Astrocyte (in vitro differentiated cells and primary cell): ENCODE measurements at regions not wholly inside any gene's neighbourhood (a gene's known extent, or its start where the extent isn't known, plus 50 kb on each side); places are given as distances from the start of the nearest gene placed in this dataset.

Source experiments
- DNase-seq: peaks from one replicate; pipeline ENCODE4 v3.0.0-alpha.2; 2010; ENCODE audit warnings: low read depth
- FAIRE-seq: peaks from 2 replicates; lab custom pipeline; 2011; peaks lifted over from hg19 to GRCh38; lab: Jason Lieb, UNC
- H2AFZ ChIP-seq: 2 replicates; pipeline ENCODE4 v1.6.0; 2012; ENCODE audit warnings: low read depth, low read length, inconsistent platforms
- H3K27ac ChIP-seq: 2 replicates; pipeline ENCODE4 v1.5.1; 2011; ENCODE audit warnings: low read depth, low read length, inconsistent platforms
- H3K27me3 ChIP-seq: 2 replicates; pipeline ENCODE4 v1.6.0; 2011; ENCODE audit warnings: low read length, inconsistent platforms; ENCODE audit not compliant: insufficient read depth
- H3K36me3 ChIP-seq: 2 replicates; pipeline ENCODE4 v1.5.1; 2011; ENCODE audit warnings: low read length, inconsistent platforms; ENCODE audit not compliant: insufficient read depth
- H3K4me1 ChIP-seq: 2 replicates; pipeline ENCODE4 v1.5.1; 2011; ENCODE audit warnings: low read length, inconsistent platforms; ENCODE audit not compliant: insufficient read depth
- H3K4me2 ChIP-seq: 2 replicates; pipeline ENCODE4 v1.6.0; 2012; ENCODE audit warnings: low read length, inconsistent platforms
- H3K4me3 ChIP-seq: 2 replicates; pipeline ENCODE4 v1.5.1; 2011; ENCODE audit warnings: low read depth, mild to moderate bottlenecking, low read length, inconsistent platforms; ENCODE audit not compliant: insufficient read depth
- H3K79me2 ChIP-seq: 2 replicates; pipeline ENCODE4 v1.6.0; 2012; ENCODE audit warnings: mild to moderate bottlenecking, low read length, inconsistent platforms; ENCODE audit not compliant: insufficient read depth
- H3K9ac ChIP-seq: 2 replicates; pipeline ENCODE4 v1.6.0; 2012; ENCODE audit warnings: mild to moderate bottlenecking, low read length, inconsistent platforms
- H3K9me3 ChIP-seq: 2 replicates; pipeline ENCODE4 v1.5.1; 2012; ENCODE audit warnings: low read depth, mild to moderate bottlenecking, low read length, inconsistent platforms; ENCODE audit not compliant: insufficient read depth
- H4K20me1 ChIP-seq: 2 replicates; pipeline ENCODE4 v1.6.0; 2012; ENCODE audit warnings: low read length, inconsistent platforms; ENCODE audit not compliant: insufficient read depth
- H3K27ac Mint-ChIP-seq: one replicate; pipeline ENCODE4 v1.8.0; 2021; ENCODE audit warnings: mild to moderate bottlenecking, mixed read lengths; ENCODE audit not compliant: unreplicated experiment
- H3K27me3 Mint-ChIP-seq: one replicate; pipeline ENCODE4 v1.8.0; 2021; ENCODE audit warnings: low read depth, mixed read lengths; ENCODE audit not compliant: unreplicated experiment
- H3K36me3 Mint-ChIP-seq: one replicate; pipeline ENCODE4 v1.8.0; 2021; ENCODE audit warnings: low read depth, mixed read lengths; ENCODE audit not compliant: unreplicated experiment
- H3K4me1 Mint-ChIP-seq: one replicate; pipeline ENCODE4 v1.8.0; 2021; ENCODE audit warnings: low read depth, mixed read lengths; ENCODE audit not compliant: unreplicated experiment
- H3K4me3 Mint-ChIP-seq: one replicate; pipeline ENCODE4 v1.8.0; 2021; ENCODE audit warnings: mild to moderate bottlenecking, moderate library complexity, mixed read lengths; ENCODE audit not compliant: unreplicated experiment
- H3K9me3 Mint-ChIP-seq: one replicate; pipeline ENCODE4 v1.8.0; 2021; ENCODE audit warnings: mild to moderate bottlenecking, mixed read lengths; ENCODE audit not compliant: unreplicated experiment
- EZH2 ChIP-seq: IDR thresholded peaks from 2 replicates; pipeline ENCODE4 v1.6.1; 2012; ENCODE audit warnings: mild to moderate bottlenecking, low read length, inconsistent platforms; ENCODE audit not compliant: insufficient read depth
- TF ChIP-seq, protein P1 (sequence below): IDR thresholded peaks from 2 replicates; pipeline ENCODE4 v1.5.1; 2011; ENCODE audit warnings: low read depth, mild to moderate bottlenecking, inconsistent platforms, low read length, moderate library complexity; ENCODE audit not compliant: insufficient read depth

DNA sequence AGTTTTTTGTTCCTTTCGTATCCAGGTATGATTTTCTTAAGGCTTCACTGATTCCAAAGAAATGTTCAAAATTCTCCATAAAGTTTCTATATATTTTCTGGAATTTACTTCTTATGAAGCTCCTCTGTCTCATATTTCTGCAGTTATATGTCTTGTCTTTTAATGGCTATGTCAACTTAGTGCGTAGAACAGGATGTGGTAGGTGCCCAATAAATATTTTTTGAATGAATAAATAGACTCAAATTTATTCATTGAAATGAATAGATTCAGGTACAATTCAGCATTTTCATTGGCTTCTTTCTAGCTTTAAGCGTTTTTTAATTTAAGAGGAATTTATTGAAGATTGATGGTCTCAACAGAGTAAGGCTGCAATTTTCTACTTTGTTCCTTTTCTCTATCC, 231.9 kb upstream of the BOD1L1 start:
- no peak overlapping the region for H2AFZ ChIP-seq
- no peak overlapping the region for H3K9ac ChIP-seq
- Mint-ChIP-seq H3K4me3 (no peak overlapping the region), H3K27ac (no peak overlapping the region), H3K9me3 (peaks cover 11% of the 10 kb centered on the region), H3K36me3 (no peaks in the 10 kb centered on the region), H3K4me1 (peaks cover 4% of the 10 kb centered on the region), H3K27me3 (no peaks in the 10 kb centered on the region)
- FAIRE-seq (no peak), DNase-seq (no peak)
- H3K27ac ChIP-seq: no peak overlapping the region
- no peak for TF ChIP-seq EZH2
- TF ChIP-seq, protein P1, sequence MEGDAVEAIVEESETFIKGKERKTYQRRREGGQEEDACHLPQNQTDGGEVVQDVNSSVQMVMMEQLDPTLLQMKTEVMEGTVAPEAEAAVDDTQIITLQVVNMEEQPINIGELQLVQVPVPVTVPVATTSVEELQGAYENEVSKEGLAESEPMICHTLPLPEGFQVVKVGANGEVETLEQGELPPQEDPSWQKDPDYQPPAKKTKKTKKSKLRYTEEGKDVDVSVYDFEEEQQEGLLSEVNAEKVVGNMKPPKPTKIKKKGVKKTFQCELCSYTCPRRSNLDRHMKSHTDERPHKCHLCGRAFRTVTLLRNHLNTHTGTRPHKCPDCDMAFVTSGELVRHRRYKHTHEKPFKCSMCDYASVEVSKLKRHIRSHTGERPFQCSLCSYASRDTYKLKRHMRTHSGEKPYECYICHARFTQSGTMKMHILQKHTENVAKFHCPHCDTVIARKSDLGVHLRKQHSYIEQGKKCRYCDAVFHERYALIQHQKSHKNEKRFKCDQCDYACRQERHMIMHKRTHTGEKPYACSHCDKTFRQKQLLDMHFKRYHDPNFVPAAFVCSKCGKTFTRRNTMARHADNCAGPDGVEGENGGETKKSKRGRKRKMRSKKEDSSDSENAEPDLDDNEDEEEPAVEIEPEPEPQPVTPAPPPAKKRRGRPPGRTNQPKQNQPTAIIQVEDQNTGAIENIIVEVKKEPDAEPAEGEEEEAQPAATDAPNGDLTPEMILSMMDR: no peak
- H3K36me3 ChIP-seq: no peaks in the 10 kb centered on the region
- H3K4me1 ChIP-seq: no peaks in the 10 kb centered on the region
- H3K79me2 ChIP-seq: no peaks in the 10 kb centered on the region
- peaks cover 5% of the 10 kb centered on the region for H3K9me3 ChIP-seq
- H3K27me3 ChIP-seq: no peaks in the 10 kb centered on the region
- no peak overlapping the region for H3K4me3 ChIP-seq
- H3K4me2 ChIP-seq: no peak overlapping the region
- no peaks in the 10 kb centered on the region for H4K20me1 ChIP-seq

DNA sequence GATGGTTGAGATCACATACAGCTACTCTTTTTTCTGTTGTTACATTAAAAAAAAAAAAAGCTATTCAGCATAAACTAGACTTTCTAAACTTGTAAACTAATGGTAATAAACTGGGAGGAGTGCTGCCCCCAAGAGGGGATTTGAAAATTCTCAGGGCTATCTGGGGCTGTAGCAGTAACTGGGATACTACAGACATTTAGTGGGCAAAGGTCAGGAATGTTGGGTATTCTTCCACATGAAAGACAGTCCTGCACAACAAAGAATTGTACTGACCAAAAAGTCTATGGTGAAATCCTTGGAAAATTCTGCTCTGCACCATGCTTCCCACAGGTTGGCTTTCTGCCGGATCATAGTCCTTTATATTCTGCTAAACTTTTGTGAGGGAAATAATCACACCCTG, 232.6 kb upstream of the BOD1L1 start:
- FAIRE-seq (no peak), DNase-seq (no peak)
- H3K36me3 ChIP-seq: no peaks in the 10 kb centered on the region
- H3K79me2 ChIP-seq: no peaks in the 10 kb centered on the region
- no peak overlapping the region for H2AFZ ChIP-seq
- Mint-ChIP-seq H3K4me1 (peaks cover 4% of the 10 kb centered on the region), H3K4me3 (no peak overlapping the region), H3K27ac (no peak overlapping the region), H3K36me3 (no peaks in the 10 kb centered on the region), H3K9me3 (peaks cover 9% of the 10 kb centered on the region), H3K27me3 (no peaks in the 10 kb centered on the region)
- H3K4me2 ChIP-seq: no peak overlapping the region
- TF ChIP-seq, protein P1: no peak
- no peak for TF ChIP-seq EZH2
- H3K27ac ChIP-seq: no peak overlapping the region
- no peaks in the 10 kb centered on the region for H3K4me1 ChIP-seq
- no peak overlapping the region for H3K9ac ChIP-seq
- H3K9me3 ChIP-seq: peaks cover 5% of the 10 kb centered on the region
- H3K27me3 ChIP-seq: no peaks in the 10 kb centered on the region
- H3K4me3 ChIP-seq: no peak overlapping the region
- H4K20me1 ChIP-seq: no peaks in the 10 kb centered on the region

DNA sequence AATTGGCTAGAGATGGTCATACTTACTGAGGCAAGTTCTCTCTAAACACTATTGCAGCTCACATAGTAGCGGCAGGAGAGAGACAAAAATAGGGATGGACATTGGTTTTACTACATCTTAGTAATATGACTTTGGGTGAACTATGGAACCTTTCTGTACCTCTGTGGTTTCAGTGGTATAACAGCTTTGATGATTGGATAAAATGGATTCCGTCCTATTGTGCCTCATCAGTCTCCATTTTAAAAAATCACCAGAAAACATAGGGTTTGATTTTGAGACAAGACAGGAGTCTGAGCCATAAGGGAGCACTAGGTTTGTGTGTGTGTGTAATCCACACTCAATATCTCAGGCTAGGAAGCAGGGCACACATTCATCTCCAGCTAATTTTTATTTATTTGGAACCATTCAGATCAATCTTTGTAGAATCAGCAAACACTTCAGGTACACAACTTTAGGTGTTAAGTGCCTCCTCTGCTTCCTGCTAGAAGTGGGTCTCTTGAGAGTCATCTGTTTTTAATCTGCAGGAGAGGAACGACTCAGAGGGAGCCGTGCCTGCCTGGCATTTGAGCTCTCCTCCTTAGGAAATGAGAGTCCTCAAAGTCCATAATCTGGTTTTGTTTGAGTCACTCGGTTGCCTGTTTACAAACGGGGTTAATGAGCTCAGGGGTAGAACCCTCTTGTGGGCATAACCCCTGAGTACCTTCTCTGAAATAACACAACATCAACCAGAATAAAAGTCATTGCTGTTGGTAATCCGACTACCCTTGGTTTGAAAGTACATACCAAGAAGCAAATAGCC, 238.5 kb upstream of the BOD1L1 start:
- Histone ChIP-seq H4K20me1 (no peaks in the 10 kb centered on the region), H3K9ac (no peak overlapping the region), H3K4me1 (peaks cover 4% of the 10 kb centered on the region), H3K79me2 (no peaks in the 10 kb centered on the region), H3K27ac (no peak overlapping the region), H3K4me2 (peak overlapping the region; percentile 21), H2AFZ (no peak overlapping the region), H3K9me3 (peaks cover 5% of the 10 kb centered on the region), H3K27me3 (no peaks in the 10 kb centered on the region), H3K36me3 (no peaks in the 10 kb centered on the region), H3K4me3 (no peak overlapping the region)
- H3K27me3 Mint-ChIP-seq: no peaks in the 10 kb centered on the region
- no peak overlapping the region for H3K27ac Mint-ChIP-seq
- H3K4me1 Mint-ChIP-seq: no peaks in the 10 kb centered on the region
- FAIRE-seq (peak; percentile 50), DNase-seq (peak; percentile 46)
- no peaks in the 10 kb centered on the region for H3K36me3 Mint-ChIP-seq
- TF ChIP-seq, protein P1: no peak
- no peak for TF ChIP-seq EZH2
- peaks cover 4% of the 10 kb centered on the region for H3K9me3 Mint-ChIP-seq
- H3K4me3 Mint-ChIP-seq: no peak overlapping the region
